ENCODE measurements at regions not wholly inside any gene's neighbourhood (a gene's known extent, or its start where the extent isn't known, plus 50 kb on each side); places are given as distances from the start of the nearest gene placed in this dataset.

DNA sequence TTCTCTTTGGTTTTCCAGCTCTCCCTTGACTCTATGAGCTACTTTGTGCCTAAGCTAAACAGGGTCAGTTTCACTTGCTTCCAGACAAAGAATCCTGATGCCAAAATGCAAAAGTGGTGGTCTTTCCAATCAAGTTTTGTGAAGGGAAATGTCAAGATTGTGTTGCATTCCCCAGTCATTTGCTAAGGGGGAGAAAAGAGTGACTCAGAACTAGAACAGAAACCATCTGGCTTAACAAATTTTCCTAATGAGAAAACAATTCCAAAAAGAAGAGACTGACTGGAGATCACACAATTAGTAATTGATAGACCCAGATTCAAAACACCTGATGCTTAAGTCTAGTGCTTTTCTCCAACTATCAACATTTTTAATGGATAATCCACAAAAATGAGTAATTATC lies 235.1 kb upstream of the DIO2 start:
- no peak overlapping the region for H3K4me3 ChIP-seq
- DNase-seq (ENCODE audit: low spot score in 2 of 2) = no peak
- H3K9me3 ChIP-seq = no peaks in the 10 kb centered on the region
- H3K27me3 ChIP-seq (ENCODE audit: low read depth) = no peaks in the 10 kb centered on the region
- no peaks in the 10 kb centered on the region for H3K36me3 ChIP-seq (replicated peaks)
- no peaks in the 10 kb centered on the region for H3K4me1 ChIP-seq
- in situ Hi-C loops (cut with MboI; ENCODE audit: low sequenced_read_pairs) = no loop called here

DNA sequence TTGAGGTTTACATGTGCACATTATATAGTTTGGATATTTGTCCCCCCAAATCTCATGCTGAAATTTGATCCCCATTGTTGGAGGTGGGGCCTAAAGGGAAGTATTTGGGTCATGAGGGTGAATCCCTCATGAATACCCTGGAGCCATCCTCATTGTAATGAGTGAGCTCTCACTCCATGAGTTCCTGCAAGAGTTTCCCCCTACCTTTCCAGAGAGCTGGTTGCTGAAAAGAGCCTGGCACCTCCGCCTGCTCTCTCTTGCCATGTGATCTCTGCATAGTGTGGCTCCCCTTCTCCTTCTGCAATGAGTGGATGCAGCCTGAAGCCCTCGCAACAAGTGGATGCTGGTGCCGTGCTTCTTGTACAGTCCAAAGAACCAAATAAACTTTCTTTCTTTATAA lies 234.3 kb upstream of the DIO2 start:
- in situ Hi-C loops (cut with MboI; ENCODE audit: low sequenced_read_pairs) = no loop called here
- no peak overlapping the region for H3K4me3 ChIP-seq

DNA sequence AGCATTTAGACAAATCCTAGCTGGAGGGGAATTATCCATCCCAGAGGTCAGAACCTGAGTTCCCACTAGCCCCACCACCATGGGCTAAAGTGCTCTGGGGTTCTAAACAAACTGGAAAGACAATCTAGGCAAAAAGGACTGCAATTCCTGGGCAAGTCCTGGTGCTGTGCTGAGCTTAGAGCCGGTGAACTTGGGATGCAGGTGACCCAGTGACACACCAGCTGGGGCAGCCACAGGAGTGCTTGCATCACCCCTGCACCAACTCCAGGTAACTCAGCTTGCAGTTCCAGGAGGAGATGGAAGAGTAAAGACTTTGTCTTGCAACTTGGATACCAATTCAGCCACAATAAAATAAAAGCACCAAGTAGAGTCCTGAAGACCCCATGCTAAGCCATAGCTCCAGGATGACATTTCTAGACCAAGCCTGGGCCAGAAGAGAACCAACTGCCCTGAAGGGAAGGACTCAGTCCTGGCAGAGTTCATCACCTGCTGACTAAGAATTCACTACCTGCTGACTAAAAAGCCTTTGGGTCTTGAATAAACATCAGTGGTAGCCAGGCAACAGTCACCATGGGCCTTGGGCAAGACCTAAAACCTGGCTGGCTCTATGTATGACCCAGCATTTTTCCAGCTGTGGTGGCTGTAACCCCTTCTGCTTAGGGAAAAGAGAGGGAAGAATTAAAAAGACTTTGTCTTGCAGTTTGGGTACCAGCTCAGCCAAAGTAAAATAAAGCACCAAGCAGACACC lies 223.4 kb upstream of the DIO2 start:
- in situ Hi-C loops (cut with MboI; ENCODE audit: low sequenced_read_pairs) = no loop called here
- H3K9me3 ChIP-seq = no peaks in the 10 kb centered on the region
- no peaks in the 10 kb centered on the region for H3K27me3 ChIP-seq (ENCODE audit: low read depth)
- H3K4me1 ChIP-seq = no peaks in the 10 kb centered on the region
- no peak for DNase-seq (ENCODE audit: low spot score in 2 of 2)
- no peak overlapping the region for H3K4me3 ChIP-seq
- no peaks in the 10 kb centered on the region for H3K36me3 ChIP-seq (replicated peaks)

More for the DNA sequence above, 234.3 kb upstream of the DIO2 start:
- no peaks in the 10 kb centered on the region for H3K36me3 ChIP-seq (replicated peaks)
- no peak for DNase-seq (ENCODE audit: low spot score in 2 of 2)
- no peaks in the 10 kb centered on the region for H3K9me3 ChIP-seq
- H3K27me3 ChIP-seq (ENCODE audit: low read depth) = no peaks in the 10 kb centered on the region
- no peaks in the 10 kb centered on the region for H3K4me1 ChIP-seq

DNA sequence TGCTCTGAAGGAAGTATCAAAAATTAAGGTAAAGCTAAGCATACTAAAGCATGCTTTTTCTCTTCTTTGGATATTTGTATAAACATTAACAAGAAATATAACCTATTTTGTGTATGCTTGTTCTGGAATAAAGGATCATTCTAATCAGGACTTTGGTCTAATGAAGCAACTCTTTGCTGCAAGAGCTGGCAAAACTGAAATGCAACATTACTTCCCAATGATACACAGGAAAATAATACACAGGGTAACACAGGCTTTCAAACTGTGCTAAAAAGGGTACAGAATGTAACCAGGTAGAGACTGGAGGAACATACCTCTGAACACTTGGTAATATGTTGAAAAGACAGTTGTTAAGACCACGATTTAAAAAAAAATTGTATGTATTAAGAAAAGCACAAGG lies 222.5 kb upstream of the DIO2 start:
- in situ Hi-C loops (cut with MboI; ENCODE audit: low sequenced_read_pairs) = no loop called here
- H3K4me1 ChIP-seq = no peaks in the 10 kb centered on the region
- DNase-seq (ENCODE audit: low spot score in 2 of 2) = no peak
- no peak overlapping the region for H3K4me3 ChIP-seq
- H3K36me3 ChIP-seq (replicated peaks) = no peaks in the 10 kb centered on the region
- no peaks in the 10 kb centered on the region for H3K27me3 ChIP-seq (ENCODE audit: low read depth)
- H3K9me3 ChIP-seq = no peaks in the 10 kb centered on the region

DNA sequence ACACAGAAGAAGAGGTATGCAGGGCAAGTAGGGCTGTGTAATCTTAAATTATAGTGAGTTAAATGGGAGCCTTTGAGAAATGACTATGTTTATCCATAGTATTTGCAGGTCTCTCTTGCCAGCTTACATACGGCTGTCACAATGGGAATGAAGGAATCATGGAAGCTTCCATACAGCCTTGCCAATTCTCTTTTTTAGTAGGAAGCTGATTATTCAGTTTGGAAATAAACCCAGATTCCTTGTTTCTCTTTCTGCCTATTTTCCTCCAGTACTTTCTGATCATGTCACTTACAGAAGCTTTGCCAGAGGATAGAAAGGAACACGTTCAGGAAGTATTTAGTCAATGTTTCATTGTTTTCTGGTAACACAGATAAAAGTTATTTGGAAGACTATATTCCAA lies 217.4 kb upstream of the DIO2 start:
- no peaks in the 10 kb centered on the region for H3K36me3 ChIP-seq (replicated peaks)
- no peaks in the 10 kb centered on the region for H3K4me1 ChIP-seq
- H3K27me3 ChIP-seq (ENCODE audit: low read depth) = no peaks in the 10 kb centered on the region
- H3K4me3 ChIP-seq = no peak overlapping the region
- H3K9me3 ChIP-seq = no peaks in the 10 kb centered on the region
- no peak for DNase-seq (ENCODE audit: low spot score in 2 of 2)
- in situ Hi-C loops (cut with MboI; ENCODE audit: low sequenced_read_pairs) = no loop called here

DNA sequence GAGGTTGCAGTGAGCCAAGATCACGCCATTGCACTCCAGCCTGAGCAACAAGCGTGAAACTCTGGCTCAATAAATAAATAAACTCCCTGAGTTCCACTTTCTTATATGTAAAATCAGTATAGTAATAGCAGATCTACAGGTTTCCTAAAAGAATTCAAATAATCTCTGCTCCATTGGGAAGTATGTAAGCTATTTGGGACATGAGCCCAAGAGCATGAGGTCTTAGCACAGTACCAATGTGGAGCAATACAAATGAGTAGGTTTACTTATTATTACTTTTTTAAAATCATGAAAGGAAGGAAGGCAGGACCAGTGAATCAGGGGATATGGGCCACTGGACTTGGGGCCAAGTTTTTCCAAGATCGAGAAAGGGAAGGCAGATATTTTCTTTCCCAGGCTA lies 216.9 kb upstream of the DIO2 start:
- Histone ChIP-seq H3K4me3 (no peak overlapping the region), H3K36me3 (replicated peaks) (no peaks in the 10 kb centered on the region), H3K27me3 (ENCODE audit: low read depth) (no peaks in the 10 kb centered on the region), H3K4me1 (no peaks in the 10 kb centered on the region), H3K9me3 (no peaks in the 10 kb centered on the region)
- DNase-seq (ENCODE audit: low spot score in 2 of 2) = no peak
- in situ Hi-C loops (cut with MboI; ENCODE audit: low sequenced_read_pairs) = no loop called here

DNA sequence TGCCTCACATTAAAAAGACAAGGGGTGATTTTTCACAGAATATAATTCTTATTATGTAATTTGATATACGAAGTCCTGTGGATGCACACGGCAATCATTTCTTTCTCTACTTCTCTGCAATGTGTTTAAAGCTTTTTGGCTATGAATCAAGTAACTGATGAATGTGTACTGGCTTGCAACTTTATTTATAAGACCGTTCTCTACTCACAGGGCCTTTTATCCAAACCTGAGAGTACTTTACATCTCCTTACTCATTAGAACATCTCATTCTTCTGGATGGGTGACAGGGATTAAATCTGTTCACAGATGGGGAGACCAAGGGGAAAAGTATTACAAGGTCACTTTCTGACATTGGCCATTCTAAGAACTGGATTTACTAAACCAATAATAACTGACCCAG lies 215.8 kb upstream of the DIO2 start:
- Histone ChIP-seq H3K4me1 (no peaks in the 10 kb centered on the region), H3K27me3 (ENCODE audit: low read depth) (no peaks in the 10 kb centered on the region), H3K4me3 (no peak overlapping the region), H3K9me3 (no peaks in the 10 kb centered on the region), H3K36me3 (replicated peaks) (no peaks in the 10 kb centered on the region)
- in situ Hi-C loops (cut with MboI; ENCODE audit: low sequenced_read_pairs) = no loop called here
- no peak for DNase-seq (ENCODE audit: low spot score in 2 of 2)

DNA sequence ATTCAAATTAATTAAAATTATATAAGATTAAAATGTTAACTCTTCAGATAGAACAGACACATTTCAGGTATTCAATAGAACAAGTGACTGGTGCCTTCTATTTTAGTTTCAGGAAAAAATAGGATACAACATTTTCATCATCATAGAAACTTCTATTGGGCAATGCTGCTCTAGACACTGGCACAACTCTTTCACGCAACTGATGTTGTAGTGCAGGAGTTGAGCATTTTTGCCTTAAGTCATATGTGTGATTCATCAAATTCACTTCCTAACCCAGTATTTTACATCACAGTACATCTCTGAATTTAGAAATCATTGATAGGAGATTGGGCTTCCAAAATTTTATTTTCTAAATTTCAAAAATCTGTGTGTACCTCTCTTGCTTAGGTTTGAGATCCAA lies 215.4 kb upstream of the DIO2 start:
- H3K9me3 ChIP-seq = no peaks in the 10 kb centered on the region
- no peaks in the 10 kb centered on the region for H3K4me1 ChIP-seq
- no peaks in the 10 kb centered on the region for H3K27me3 ChIP-seq (ENCODE audit: low read depth)
- DNase-seq (ENCODE audit: low spot score in 2 of 2) = no peak
- no peak overlapping the region for H3K4me3 ChIP-seq
- H3K36me3 ChIP-seq (replicated peaks) = no peaks in the 10 kb centered on the region
- in situ Hi-C loops (cut with MboI; ENCODE audit: low sequenced_read_pairs) = no loop called here

DNA sequence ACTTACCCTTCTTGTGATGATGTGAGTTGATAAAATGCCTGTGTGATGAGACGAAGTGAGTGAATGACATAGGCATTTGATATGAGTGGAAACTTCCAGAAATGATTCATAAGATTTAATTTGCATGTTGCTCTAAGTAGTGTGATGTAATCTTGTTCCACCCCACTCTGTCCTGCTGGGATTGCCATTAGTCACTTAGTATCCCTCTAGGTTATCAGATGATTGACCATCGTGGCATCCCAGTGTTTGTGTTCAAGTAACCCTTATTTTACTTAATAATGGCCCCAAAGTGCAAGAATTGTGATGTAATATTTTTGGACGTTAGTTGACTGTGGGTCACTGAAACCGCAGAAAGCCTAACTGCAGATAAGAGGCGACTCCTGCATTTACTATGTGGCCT lies 214.4 kb upstream of the DIO2 start:
- H3K4me1 ChIP-seq = no peaks in the 10 kb centered on the region
- H3K27me3 ChIP-seq (ENCODE audit: low read depth) = no peaks in the 10 kb centered on the region
- H3K36me3 ChIP-seq (replicated peaks) = no peaks in the 10 kb centered on the region
- H3K9me3 ChIP-seq = no peaks in the 10 kb centered on the region
- in situ Hi-C loops (cut with MboI; ENCODE audit: low sequenced_read_pairs) = no loop called here
- no peak overlapping the region for H3K4me3 ChIP-seq
- no peak for DNase-seq (ENCODE audit: low spot score in 2 of 2)

DNA sequence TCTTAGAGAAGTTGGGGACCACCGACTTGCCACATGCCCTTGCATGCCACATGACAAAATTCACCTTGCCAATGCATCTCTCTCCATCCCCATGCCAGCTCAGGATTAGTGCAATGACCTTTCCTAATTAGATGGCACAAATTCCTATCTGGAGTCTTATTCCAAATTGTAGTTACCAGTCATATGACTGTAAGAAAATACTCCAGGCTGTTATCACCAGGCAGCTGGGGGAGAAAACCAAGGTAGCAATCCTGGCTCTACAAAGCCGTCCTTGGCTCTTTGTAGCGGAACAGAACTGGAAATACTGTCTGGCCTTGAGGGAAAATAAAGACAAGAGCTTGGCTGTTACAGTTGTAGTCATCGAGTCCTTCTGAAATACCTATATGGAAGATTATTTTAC lies 208.5 kb upstream of the DIO2 start:
- Histone ChIP-seq H3K4me3 (no peak overlapping the region), H3K27me3 (ENCODE audit: low read depth) (no peaks in the 10 kb centered on the region), H3K4me1 (no peaks in the 10 kb centered on the region), H3K36me3 (replicated peaks) (no peaks in the 10 kb centered on the region), H3K9me3 (no peaks in the 10 kb centered on the region)
- in situ Hi-C loops (cut with MboI; ENCODE audit: low sequenced_read_pairs) = no loop called here
- no peak for DNase-seq (ENCODE audit: low spot score in 2 of 2)

DNA sequence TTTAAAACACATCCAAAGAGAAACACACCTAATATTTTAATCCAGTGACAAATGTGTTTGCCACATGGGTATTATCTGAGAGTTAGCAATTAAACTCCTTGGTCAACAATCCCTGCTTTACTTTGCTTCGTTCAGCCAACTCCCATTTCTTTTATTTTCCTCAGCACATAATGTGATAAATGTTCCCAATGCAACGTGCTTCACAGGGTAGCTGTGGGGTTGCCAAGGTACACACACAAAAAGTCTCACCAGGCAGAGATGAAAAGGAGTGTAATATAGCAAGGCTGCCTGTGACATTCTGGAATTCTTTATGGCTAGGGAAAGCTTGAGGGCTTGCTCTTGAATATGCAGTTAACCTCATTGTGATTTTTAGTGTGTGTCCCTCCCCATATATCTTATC lies 208.0 kb upstream of the DIO2 start:
- in situ Hi-C loops (cut with MboI; ENCODE audit: low sequenced_read_pairs) = no loop called here
- Histone ChIP-seq H3K4me3 (no peak overlapping the region), H3K4me1 (no peaks in the 10 kb centered on the region), H3K27me3 (ENCODE audit: low read depth) (no peaks in the 10 kb centered on the region), H3K36me3 (replicated peaks) (no peaks in the 10 kb centered on the region), H3K9me3 (no peaks in the 10 kb centered on the region)
- DNase-seq (ENCODE audit: low spot score in 2 of 2) = no peak

DNA sequence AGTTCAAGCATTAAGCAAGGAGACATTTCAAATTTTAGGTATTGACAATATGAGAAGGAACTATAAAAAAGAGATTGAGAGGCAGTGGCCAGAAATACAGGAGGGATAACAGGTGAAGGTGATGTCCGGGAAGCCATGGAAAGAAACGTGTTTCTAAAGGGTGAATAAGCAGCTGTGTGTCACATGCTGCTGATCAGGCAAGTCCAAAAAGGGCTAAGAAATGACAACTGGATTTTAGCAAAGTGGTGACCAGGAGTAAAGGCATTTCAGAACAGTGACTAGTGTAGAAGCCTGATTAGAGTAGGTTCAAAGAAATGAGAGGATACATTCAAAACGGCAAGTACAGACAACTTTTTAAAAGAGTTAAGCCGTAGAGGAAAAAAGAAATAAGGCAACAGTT lies 204.3 kb upstream of the DIO2 start:
- in situ Hi-C loops (cut with MboI; ENCODE audit: low sequenced_read_pairs) = no loop called here
- no peak for DNase-seq (ENCODE audit: low spot score in 2 of 2)
- H3K4me1 ChIP-seq = no peaks in the 10 kb centered on the region

DNA sequence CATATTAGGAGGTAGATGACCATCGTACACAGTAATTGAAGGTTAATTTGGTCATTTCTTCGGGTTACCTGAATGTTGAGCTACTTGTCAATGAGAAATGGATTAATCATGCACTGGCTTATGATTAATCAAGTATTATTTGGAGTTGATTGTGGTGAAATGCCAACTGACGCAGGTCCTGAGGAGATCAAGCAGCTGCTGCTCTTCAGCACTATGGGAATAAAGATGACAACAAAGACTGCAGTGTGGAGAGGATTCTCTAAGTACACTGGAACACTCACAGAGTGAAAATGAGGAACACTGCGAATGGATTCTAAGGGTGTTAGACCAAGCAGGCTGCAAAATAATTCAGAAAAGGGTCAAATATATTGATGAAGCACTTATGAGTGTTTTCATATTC lies 202.8 kb upstream of the DIO2 start:
- no peaks in the 10 kb centered on the region for H3K36me3 ChIP-seq (replicated peaks)
- H3K9me3 ChIP-seq = no peaks in the 10 kb centered on the region
- in situ Hi-C loops (cut with MboI; ENCODE audit: low sequenced_read_pairs) = no loop called here
- no peak overlapping the region for H3K4me3 ChIP-seq
- no peaks in the 10 kb centered on the region for H3K4me1 ChIP-seq
- DNase-seq (ENCODE audit: low spot score in 2 of 2) = no peak
- no peaks in the 10 kb centered on the region for H3K27me3 ChIP-seq (ENCODE audit: low read depth)

More for the DNA sequence above, 204.3 kb upstream of the DIO2 start:
- Histone ChIP-seq H3K27me3 (ENCODE audit: low read depth) (no peaks in the 10 kb centered on the region), H3K36me3 (replicated peaks) (no peaks in the 10 kb centered on the region), H3K4me3 (no peak overlapping the region), H3K9me3 (no peaks in the 10 kb centered on the region)

DNA sequence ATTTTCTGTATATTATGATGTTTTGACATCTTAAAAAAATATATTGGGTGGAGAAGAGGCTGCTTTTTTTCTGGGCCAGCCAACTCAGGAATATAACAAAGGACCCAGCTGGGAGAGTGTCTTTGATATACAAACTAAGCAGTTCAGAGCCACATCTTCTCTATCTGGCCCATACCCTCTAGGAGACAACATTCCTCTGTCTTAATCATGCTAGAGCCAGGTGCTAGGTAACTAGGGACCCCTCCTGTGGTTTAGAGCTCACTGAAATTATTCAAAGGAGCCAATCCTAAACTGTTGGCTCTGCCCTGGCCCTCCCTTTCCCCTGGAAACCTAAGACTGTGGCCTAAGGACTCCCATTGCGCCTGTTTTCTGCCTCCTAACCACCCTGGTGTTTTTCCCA lies 193.1 kb upstream of the DIO2 start:
- no peaks in the 10 kb centered on the region for H3K36me3 ChIP-seq (replicated peaks)
- in situ Hi-C loops (cut with MboI; ENCODE audit: low sequenced_read_pairs) = no loop called here
- H3K9me3 ChIP-seq = no peaks in the 10 kb centered on the region
- H3K27me3 ChIP-seq (ENCODE audit: low read depth) = no peaks in the 10 kb centered on the region; the same call in 1 of the 2 replicates
- no peak overlapping the region for H3K4me3 ChIP-seq
- no peak for DNase-seq (ENCODE audit: low spot score in 2 of 2)
- no peaks in the 10 kb centered on the region for H3K4me1 ChIP-seq

DNA sequence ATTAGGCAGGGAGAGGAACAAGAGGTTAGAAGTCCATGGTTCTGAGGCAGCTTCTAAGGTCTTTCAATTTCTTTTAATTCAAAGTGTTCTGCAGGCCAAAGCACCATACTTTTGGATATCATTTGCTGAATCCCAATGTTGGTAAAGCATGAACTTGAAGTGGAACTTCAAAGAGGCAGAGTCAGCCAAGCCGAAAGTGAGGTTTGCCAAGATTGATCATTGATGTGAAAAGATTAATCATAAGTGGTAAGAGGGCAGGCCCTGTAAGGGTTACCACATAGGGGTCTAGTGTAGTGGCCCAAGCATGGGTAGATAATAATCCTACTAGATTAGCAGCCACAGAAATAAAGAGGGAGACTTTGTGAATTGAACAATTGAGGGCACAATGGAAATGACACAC lies 191.7 kb upstream of the DIO2 start:
- Histone ChIP-seq H3K9me3 (no peaks in the 10 kb centered on the region), H3K36me3 (replicated peaks) (no peaks in the 10 kb centered on the region), H3K4me3 (no peak overlapping the region), H3K4me1 (no peaks in the 10 kb centered on the region), H3K27me3 (ENCODE audit: low read depth) (no peaks in the 10 kb centered on the region; the same call in 1 of the 2 replicates)
- in situ Hi-C loops (cut with MboI; ENCODE audit: low sequenced_read_pairs) = no loop called here
- DNase-seq (ENCODE audit: low spot score in 2 of 2) = no peak

All from HAP-1 (cell line).